ENCODE measurements at regions not wholly inside any gene's neighbourhood (a gene's known extent, or its start where the extent isn't known, plus 50 kb on each side); places are given as distances from the start of the nearest gene placed in this dataset.

GRCh38 chr1:197825541-197825940 lies 50.3 kb upstream of the DENND1B start:
- Mint-ChIP-seq H3K4me3 (no peak overlapping the region), H3K4me1 (ENCODE audit: low read depth) (peaks cover 6% of the 10 kb centered on the region; the same call in 1 of the 2 replicates), H3K36me3 (ENCODE audit: low read depth) (peaks cover 10% of the 10 kb centered on the region; the same call in 1 of the 2 replicates), H3K27ac (no peak overlapping the region), H3K27me3 (ENCODE audit: insufficient read depth) (no peaks in the 10 kb centered on the region; the same call in none of the 2 replicates), H3K9me3 (peaks cover 10% of the 10 kb centered on the region; the same call in 1 of the 2 replicates)
- TF ChIP-seq CTCF (IDR thresholded peaks at IDR 0.05): no peak
- no peak for DNase-seq
